SK-N-SH (cell line): ENCODE measurements at regions not wholly inside any gene's neighbourhood (a gene's known extent, or its start where the extent isn't known, plus 50 kb on each side); places are given as distances from the start of the nearest gene placed in this dataset.

ENCODE experiments used
- CTCF ChIA-PET: fragments of 300-600, 350-600 bp; formaldehyde crosslinking; extraction: SDS; loops from one replicate; lab custom pipeline; 2021; lab: Yijun Ruan, JAX
- POLR2A ChIA-PET: fragments of 350-600 bp; sonication (Branson Sonifier 250); formaldehyde crosslinking; extraction: SDS; loops from one replicate; lab custom pipeline; 2020; ENCODE audit warnings: antibody characterized with exemption, inconsistent platforms; lab: Yijun Ruan, JAX
- DNase-seq: peaks from one replicate; pipeline ENCODE4 v3.0.0; 2012
- H2AFZ ChIP-seq: fragments of 200-600 bp; sonication (generic); 2 replicates; pipeline ENCODE4 v1.8.1; 2016; ENCODE audit warnings: antibody characterized with exemption, mild to moderate bottlenecking, low read depth
- H3F3A ChIP-seq: fragments of 200-600 bp; sonication (generic); replicated peaks from 2 replicates; pipeline ENCODE3; 2016; ENCODE audit warnings: antibody characterized with exemption, mild to moderate bottlenecking; ENCODE audit not compliant: insufficient read depth
- H3K27ac ChIP-seq, 2 experiments: fragments of 200-500 bp in 1 of 2; fragments of 200-600 bp in 1 of 2; sonication (Bioruptor generic) in 1 of 2; sonication (generic), shearing (Covaris generic) in 1 of 2; 2 replicates each; pipeline versions ENCODE4 v1.5.1 to v1.6.1; 2014 to 2016; ENCODE audit warnings: low read depth in 2 of 2, inconsistent platforms in 1 of 2, low read length in 1 of 2, mild to moderate bottlenecking in 1 of 2, mixed read lengths in 1 of 2
- H3K27me3 ChIP-seq: fragments of 200-600 bp; sonication (generic), shearing (Covaris generic); 2 replicates; pipeline ENCODE4 v1.6.1; 2016; ENCODE audit warnings: mixed run types; ENCODE audit not compliant: insufficient read depth
- H3K36me3 ChIP-seq, 2 experiments: fragments of 200-500 bp in 1 of 2; fragments of 200-600 bp in 1 of 2; sonication (Bioruptor generic) in 1 of 2; sonication (generic) in 1 of 2; replicated peaks in 1 of 2; 2 replicates each; pipeline versions ENCODE3 to v1.5.1; 2014 to 2016; ENCODE audit warnings: low read length in 1 of 2, mild to moderate bottlenecking in 1 of 2; ENCODE audit not compliant: insufficient read depth in 2 of 2, control insufficient read depth in 1 of 2
- H3K4me1 ChIP-seq, 2 experiments: fragments of 200-500 bp in 1 of 2; fragments of 200-600 bp in 1 of 2; sonication (Bioruptor generic) in 1 of 2; sonication (generic), shearing (Covaris generic) in 1 of 2; 2 replicates each; pipeline versions ENCODE4 v1.5.1 to v1.6.1; 2014 to 2016; ENCODE audit warnings: low read depth in 1 of 2, low read length in 1 of 2, mixed run types in 1 of 2; ENCODE audit not compliant: insufficient read depth in 2 of 2, control insufficient read depth in 1 of 2
- H3K4me2 ChIP-seq: fragments of 200-600 bp; sonication (generic), shearing (Covaris generic); 2 replicates; pipeline ENCODE4 v1.6.1; 2017; ENCODE audit warnings: mixed run types
- H3K4me3 ChIP-seq, 2 experiments: fragments of 200-500 bp in 1 of 2; fragments of 200-600 bp in 1 of 2; sonication (Bioruptor generic) in 1 of 2; sonication (generic), shearing (Covaris generic) in 1 of 2; 2 replicates each; pipeline versions ENCODE4 v1.5.1 to v1.8.1; 2014 to 2016; ENCODE audit warnings: low read depth in 2 of 2, inconsistent platforms in 1 of 2, low read length in 1 of 2, mild to moderate bottlenecking in 1 of 2, mixed read lengths in 1 of 2, moderate library complexity in 1 of 2
- H3K79me2 ChIP-seq: fragments of 200-600 bp; sonication (generic); 2 replicates; pipeline ENCODE4 v1.8.1; 2017; ENCODE audit warnings: mild to moderate bottlenecking; ENCODE audit not compliant: insufficient read depth
- H3K9ac ChIP-seq: fragments of 200-600 bp; sonication (generic); 2 replicates; pipeline ENCODE4 v1.6.1; 2017; ENCODE audit warnings: mixed run types
- H3K9me2 ChIP-seq: fragments of 200-600 bp; sonication (generic); 2 replicates; pipeline ENCODE4 v1.6.1; 2017; ENCODE audit warnings: mixed run types
- H3K9me3 ChIP-seq: fragments of 200-600 bp; sonication (generic); 2 replicates; pipeline ENCODE4 v1.6.1; 2017; ENCODE audit warnings: mixed run types, mild to moderate bottlenecking, moderate library complexity
- H4K20me1 ChIP-seq: fragments of 200-600 bp; sonication (generic); 2 replicates; pipeline ENCODE4 v1.6.1; 2017; ENCODE audit warnings: mild to moderate bottlenecking, mixed run types; ENCODE audit not compliant: insufficient read depth
- FOXJ3 ChIP-seq: sonication (generic); formaldehyde crosslinking; IDR thresholded peaks from 2 replicates; pipeline ENCODE4 v1.5.1; 2020; ENCODE audit warnings: mild to moderate bottlenecking, missing genetic modification reagents
- FOXM1 ChIP-seq: IDR thresholded peaks from 2 replicates; pipeline ENCODE4 v1.4.0; 2012; ENCODE audit warnings: low read depth, mild to moderate bottlenecking
- GABPA ChIP-seq: IDR thresholded peaks from 2 replicates; pipeline ENCODE4 v1.4.0; 2012; ENCODE audit warnings: low read depth, mild to moderate bottlenecking
- GATA2 ChIP-seq: sonication (generic); formaldehyde crosslinking; IDR thresholded peaks from 2 replicates; pipeline ENCODE4 v1.5.0; 2020; ENCODE audit warnings: mild to moderate bottlenecking, missing genetic modification reagents
- JUND ChIP-seq: IDR thresholded peaks from 2 replicates; pipeline ENCODE4 v1.4.0; 2012
- MAX ChIP-seq: IDR thresholded peaks from 2 replicates; pipeline ENCODE4 v1.4.0; 2012; ENCODE audit warnings: low read depth
- MXI1 ChIP-seq: IDR thresholded peaks from 2 replicates; pipeline ENCODE4 v1.6.1; 2012; ENCODE audit warnings: mild to moderate bottlenecking, low read depth, low read length, improper control_type of control experiment
- NRF1 ChIP-seq: IDR thresholded peaks from 2 replicates; pipeline ENCODE4 v1.6.1; 2012; ENCODE audit warnings: low read depth, mild to moderate bottlenecking, low read length
- RAD21 ChIP-seq: IDR thresholded peaks from 2 replicates; pipeline ENCODE4 v1.6.1; 2012; ENCODE audit warnings: mild to moderate bottlenecking, low read length
- RCOR1 ChIP-seq: fragments of 150-350 bp; IDR thresholded peaks from 2 replicates; pipeline ENCODE4 v1.6.1; 2017; ENCODE audit warnings: antibody characterized with exemption, low read length
- RXRA ChIP-seq: IDR thresholded peaks from 2 replicates; pipeline ENCODE4 v1.4.0; 2012; ENCODE audit warnings: low read depth, mild to moderate bottlenecking, borderline replicate concordance
- SMC3 ChIP-seq: IDR thresholded peaks from 2 replicates; pipeline ENCODE4 v1.6.1; 2012; ENCODE audit warnings: low read depth, low read length, improper control_type of control experiment
- TCF12 ChIP-seq: IDR thresholded peaks from 2 replicates; pipeline ENCODE4 v1.4.0; 2012
- USF1 ChIP-seq: IDR thresholded peaks from 2 replicates; pipeline ENCODE4 v1.4.0; 2012; ENCODE audit warnings: low read depth, borderline replicate concordance
- WGBS: methylation state at CpG from one replicate; pipeline ENCODE4 v1.1.6; 2017; ENCODE audit warnings: low lambda C conversion rate; 5-methylcytosine and 5-hydroxymethylcytosine counted together
- TF ChIP-seq, protein P1 (sequence below): fragments of 150-350 bp; IDR thresholded peaks from 2 replicates; pipeline ENCODE4 v1.6.1; 2016; ENCODE audit warnings: mild to moderate bottlenecking, low read depth, low read length
- TF ChIP-seq, protein P2 (sequence below): fragments of 150-350 bp; IDR thresholded peaks from 2 replicates; pipeline ENCODE4 v1.6.1; 2017; ENCODE audit warnings: antibody characterized with exemption, low read length, low read depth, borderline replicate concordance

DNA sequence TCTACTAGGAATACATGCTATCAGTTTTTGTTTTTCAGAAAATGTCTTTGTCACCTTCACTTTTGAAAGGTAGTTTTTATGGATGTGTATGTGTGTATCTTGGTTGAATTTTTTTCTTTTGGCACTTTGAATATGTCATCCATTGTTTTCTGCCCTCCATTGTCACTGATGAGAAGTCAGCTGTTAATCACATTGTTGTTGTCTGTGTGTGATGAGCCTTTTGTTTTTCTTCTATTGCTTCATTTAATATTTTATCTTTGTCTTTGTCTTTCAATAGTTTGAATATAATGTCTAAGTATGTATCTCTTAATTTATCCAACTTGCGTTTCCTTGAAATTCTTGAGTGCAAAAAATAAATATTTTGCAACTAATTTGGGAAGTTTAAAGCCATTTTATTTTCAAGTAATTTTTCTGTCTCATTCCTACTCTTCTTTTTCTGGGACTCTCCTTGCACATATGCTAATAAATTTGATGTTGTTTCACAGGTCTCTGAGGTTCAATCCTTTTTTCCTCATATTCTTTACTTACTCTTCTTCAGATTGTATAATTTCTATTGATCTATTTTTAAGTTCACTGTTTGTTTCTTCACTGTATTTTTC is 546.9 kb upstream of the GHITM start (continued):
- no peak for TF ChIP-seq USF1
- TF ChIP-seq RAD21: no peak
- TF ChIP-seq GABPA: no peak
- TF ChIP-seq GATA2: no peak
- TF ChIP-seq FOXM1: no peak
- TF ChIP-seq MXI1: no peak
- no peak for TF ChIP-seq TCF12

- POLR2A ChIA-PET: no interaction called here
- 17% methylated on average over 1 of the region's 1 CpG for WGBS
Observed at GRCh38 chr10:83603708-83604107, 535.6 kb upstream of the GHITM start.

More at GRCh38 chr10:83603708-83604107, 535.6 kb upstream of the GHITM start:
- Histone ChIP-seq H3K27me3 (no peaks in the 10 kb centered on the region), H3K27ac (no peak overlapping the region), H3K79me2 (no peaks in the 10 kb centered on the region), H3K9me2 (no peaks in the 10 kb centered on the region), H3K4me3 (no peak overlapping the region), H3K9ac (no peak overlapping the region), H3F3A (no peaks in the 10 kb centered on the region), H3K36me3 (no peaks in the 10 kb centered on the region), H3K4me1 (peaks cover 3 to 8% of the 10 kb centered on the region in 2 experiments; a peak in 2 of 4 replicates), H3K9me3 (no peaks in the 10 kb centered on the region), H2AFZ (no peak overlapping the region), H4K20me1 (no peaks in the 10 kb centered on the region), H3K4me2 (no peak overlapping the region)
- CTCF ChIA-PET: no interaction called here
- DNase-seq: no peak
- TF ChIP-seq SMC3 (no peak), MAX (no peak), RXRA (no peak), MXI1 (no peak), JUND (no peak), RAD21 (no peak), RCOR1 (no peak), NRF1 (no peak), GATA2 (no peak), FOXJ3 (CRISPR knock-in tag) (no peak)
- TF ChIP-seq, protein P1, sequence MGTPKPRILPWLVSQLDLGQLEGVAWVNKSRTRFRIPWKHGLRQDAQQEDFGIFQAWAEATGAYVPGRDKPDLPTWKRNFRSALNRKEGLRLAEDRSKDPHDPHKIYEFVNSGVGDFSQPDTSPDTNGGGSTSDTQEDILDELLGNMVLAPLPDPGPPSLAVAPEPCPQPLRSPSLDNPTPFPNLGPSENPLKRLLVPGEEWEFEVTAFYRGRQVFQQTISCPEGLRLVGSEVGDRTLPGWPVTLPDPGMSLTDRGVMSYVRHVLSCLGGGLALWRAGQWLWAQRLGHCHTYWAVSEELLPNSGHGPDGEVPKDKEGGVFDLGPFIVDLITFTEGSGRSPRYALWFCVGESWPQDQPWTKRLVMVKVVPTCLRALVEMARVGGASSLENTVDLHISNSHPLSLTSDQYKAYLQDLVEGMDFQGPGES: no peak
- TF ChIP-seq, protein P2, sequence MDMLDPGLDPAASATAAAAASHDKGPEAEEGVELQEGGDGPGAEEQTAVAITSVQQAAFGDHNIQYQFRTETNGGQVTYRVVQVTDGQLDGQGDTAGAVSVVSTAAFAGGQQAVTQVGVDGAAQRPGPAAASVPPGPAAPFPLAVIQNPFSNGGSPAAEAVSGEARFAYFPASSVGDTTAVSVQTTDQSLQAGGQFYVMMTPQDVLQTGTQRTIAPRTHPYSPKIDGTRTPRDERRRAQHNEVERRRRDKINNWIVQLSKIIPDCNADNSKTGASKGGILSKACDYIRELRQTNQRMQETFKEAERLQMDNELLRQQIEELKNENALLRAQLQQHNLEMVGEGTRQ: no peak
